GM18517 (cell line): ENCODE measurements at regions not wholly inside any gene's neighbourhood (a gene's known extent, or its start where the extent isn't known, plus 50 kb on each side); places are given as distances from the start of the nearest gene placed in this dataset.

Source experiments
- ATAC-seq: cut with Tn5 transposase; IDR thresholded peaks from one replicate; pipeline ENCODE4 v1.9.1; 2021; ENCODE audit warnings: mild to moderate bottlenecking, moderate library complexity; ENCODE audit not compliant: unreplicated experiment

DNA sequence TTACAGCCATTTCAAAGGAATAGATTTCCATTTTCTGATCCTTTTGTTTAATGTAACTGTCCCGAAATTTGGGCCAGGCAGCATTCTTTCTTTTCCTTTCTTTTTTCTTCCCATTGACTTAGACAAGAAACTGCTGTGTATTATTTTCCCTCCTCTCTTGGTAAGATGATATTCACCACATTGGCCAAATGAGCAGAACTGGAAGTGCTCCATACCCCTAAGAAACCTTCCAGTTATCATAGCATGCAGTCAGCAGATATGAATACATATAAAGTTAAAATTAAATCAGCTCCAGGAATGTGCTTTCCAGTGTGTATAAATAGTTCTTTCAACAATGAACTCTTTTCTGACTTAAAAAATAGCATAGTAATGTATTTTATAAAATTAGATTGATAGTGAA, 168.5 kb upstream of the GAS1 start:
- no peak for ATAC-seq

DNA sequence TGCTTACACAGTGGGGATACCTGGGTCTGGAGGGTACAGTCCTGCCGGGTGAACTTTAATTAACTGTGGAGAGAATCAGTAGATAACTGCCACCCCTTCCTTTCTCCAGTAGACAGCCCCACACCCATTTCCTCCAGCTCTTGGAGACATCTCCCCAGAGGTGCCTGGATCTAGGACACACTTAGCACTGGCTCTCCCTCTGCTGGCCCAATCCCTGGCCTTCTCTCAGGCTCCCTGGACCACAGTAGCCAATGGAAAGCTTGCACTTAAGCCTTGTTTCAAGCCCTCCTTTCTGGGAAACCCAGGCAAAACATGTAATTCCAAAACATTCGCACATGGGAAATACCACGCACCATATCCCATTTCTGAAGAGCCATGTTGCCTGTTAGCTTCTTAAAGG, 169.2 kb upstream of the GAS1 start:
- ATAC-seq: no peak

DNA sequence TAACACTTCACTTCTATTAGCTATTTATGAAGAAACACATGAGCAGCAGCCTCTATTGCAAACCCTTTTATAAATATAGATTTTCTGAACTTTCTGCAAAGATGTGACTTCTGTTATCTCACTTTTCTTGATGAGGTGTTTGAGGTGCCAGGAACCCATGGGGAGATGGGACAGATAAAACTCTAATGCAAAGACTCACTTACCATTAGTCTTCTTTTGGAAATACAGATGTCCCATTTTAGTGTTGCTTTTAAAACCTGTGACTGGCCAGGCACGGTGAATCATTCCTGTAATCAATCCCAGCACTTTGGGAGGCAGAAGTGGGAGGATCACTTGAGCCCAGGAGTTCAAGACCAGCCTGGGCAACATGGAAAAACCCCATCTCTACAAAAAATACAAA, 171.3 kb upstream of the GAS1 start:
- no peak for ATAC-seq

DNA sequence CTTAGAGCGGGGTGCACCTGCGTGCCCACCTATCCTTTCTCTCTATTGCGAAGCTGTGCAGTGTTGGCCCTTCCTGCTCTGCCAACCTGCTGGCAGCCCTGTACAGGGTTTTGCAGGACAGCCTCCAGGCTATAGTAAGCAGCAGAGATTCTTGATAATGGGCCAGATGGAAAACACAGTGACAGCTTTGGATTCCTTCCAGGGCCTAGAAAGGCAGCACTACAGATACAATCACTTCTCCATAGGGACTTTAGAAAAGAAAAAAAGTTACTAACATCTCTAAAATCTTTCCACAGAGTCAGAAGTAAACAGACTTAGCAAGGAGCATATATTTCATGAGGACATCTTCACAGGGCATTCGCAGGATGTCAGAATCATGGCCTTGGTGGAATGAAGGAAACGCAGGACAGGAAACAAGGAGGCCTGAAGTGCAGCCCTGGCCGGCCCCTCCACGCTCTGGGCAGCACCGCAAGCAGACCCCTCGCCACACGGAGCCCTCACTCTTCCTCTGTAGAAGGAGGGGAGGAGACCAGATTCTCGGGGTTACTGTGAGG, 172.1 kb upstream of the GAS1 start:
- ATAC-seq: no peak

DNA sequence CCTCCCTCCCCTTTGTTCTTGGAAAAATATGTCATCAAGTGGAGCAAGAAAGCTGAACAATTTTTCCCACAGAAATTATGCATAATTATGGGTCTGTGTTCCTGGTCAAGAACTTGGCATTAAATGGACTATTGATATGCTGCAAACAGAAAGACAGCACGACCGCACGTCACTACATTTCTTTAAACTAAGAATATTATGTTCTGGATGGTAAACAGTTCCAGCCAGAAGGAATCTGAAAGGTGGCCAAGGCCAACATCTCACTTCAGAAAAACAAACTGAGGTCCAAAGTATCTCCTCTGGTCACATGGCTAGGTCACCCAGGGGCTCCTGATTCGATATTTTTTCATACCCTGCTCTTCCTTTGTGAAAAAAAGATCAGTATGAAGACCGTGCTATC, 173.3 kb upstream of the GAS1 start:
- ATAC-seq: no peak

DNA sequence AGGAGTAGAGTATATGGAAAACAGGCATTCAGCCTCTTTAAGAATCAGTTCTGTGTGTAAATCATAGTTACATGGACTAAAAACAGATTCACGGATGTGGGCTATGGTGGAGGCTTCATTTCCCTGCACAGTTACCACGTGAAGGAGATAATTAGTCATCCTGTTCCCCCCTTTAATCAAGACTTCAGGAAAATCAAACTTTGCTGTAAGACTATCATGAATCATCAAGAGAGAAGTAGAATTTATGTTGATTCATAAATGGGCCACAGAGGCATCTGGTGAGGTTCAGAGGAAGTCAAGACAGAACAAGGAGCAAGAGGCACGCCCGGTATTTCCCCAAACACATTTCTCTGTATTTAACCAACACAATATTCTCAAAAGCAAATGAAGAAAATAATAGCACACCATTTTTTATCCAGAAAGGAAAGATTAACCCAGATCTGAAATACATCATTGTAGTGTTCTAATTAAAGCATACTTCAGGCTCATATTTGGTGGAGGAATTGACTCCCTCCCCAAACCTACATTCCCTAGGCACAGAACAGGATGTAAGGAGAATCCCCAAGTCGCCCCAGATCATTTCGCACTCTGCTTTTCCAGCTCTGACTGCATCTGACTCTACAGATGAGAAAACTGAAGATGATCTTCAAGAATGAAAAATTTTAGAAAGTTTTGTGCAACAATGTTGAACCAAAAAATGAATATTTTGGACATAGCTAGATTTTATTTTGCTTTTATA, 175.8 kb upstream of the GAS1 start:
- no peak for ATAC-seq

DNA sequence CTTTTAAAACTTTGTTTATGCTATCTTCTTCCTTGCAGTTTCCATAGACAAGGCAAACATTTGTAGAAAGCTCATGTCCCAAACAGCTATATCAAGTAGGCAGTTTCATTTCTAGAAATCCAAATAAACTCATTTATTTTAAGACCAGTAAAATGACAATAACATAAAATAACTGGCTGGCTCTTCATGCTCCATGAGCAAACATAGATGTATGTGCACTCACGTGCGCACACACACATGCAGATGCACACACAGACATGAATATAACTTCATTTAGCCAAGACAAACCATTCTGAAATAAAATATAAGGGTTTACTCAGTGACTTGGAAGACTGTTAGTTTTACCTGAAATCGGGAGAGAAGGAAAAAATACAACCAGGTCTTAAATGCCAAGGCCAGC, 176.5 kb upstream of the GAS1 start:
- ATAC-seq: no peak

DNA sequence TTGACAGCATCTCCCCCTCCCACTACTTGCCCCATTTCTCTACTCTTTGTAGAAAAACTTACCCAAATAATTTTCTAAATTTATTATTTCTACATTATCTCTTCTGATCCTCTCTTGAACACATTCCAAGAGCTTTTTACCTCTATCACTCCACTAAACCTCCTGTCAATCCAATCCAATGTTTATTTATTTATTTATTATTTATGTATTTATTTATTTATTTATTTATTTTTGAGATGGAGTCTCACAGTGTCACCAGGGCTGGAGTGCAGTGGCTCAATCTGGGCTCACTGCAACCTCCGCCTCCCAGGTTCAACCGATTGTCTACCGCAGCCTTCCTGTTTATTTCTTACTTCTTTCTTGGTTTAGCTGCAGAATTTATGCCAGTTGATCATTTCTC, 178.5 kb upstream of the GAS1 start:
- no peak for ATAC-seq

DNA sequence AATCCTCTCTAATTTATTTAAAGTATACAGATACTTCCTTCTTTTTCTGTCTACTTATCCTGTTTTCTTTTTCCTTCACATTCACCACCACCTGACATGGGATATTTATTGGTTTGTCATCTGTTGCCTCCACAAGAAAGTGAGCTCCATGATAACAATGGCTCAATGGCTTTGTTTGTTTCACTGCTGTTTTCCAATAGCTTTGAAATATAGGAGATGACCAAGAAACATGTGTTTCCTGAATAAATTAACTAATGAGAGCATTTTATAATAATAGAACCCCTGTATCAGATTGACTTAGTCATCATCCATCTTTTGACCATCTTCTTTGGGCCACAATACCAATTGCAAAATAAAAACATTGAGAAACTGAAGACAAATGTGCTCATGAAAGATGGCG, 180.2 kb upstream of the GAS1 start:
- no peak for ATAC-seq

DNA sequence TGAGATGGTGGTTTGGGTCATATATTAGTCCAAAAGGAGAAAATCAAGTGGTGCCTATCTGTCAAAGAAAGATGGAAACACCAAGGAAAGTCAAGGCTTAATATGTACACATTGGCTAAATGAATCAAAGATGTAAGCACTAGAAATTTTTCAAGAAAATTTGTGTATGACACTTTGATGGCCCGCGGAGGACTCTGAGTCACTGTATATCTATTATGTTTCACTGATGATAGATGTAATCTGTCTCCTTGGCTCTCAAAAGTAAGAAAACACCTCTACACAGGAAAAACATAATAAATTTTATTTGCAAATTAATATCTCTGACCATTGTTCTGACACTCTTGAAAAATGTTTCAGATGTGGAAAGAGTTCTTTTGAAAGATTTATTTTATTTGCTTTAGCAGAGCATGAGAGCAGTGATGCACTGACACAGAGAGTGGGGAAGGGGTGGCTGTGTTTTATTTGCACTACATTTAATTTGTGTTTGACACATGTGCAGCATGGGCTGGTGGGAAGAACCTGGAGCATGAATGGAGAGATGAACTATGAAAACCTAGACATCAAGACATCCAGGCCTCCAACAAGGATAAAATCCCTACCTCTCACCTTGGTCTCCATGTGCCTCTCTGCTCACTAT, 180.8 kb upstream of the GAS1 start:
- ATAC-seq: no peak

DNA sequence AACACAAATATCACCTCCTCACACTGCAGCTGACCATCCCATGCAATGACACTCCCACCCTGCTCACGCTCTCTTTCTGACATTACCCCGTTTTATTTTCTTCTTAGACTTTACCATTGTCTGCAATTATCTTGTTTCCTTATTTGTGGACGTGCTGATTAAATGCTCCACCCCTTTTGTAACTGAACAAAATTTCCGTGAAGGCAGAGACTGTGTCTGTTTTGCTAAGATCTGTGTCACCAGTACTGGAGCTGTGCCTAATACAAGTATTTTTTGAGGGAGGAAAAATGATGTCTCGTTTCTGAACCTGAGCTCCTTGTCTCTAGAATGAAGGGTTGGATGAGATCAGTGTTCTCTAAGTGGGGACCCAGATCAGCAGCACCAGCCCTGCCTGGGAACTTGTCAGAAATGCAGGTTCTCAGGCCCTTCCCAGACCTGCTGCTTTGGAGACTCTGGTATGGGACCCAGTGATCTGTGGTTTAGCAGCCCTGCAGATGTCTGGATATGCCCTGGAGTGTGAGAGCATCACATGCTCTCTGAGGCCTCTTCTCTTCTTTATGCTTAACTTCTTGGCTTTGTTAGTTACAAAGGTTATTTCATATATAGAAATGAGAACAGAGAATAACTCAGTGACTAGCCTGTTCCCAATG, 181.7 kb upstream of the GAS1 start:
- no peak for ATAC-seq

DNA sequence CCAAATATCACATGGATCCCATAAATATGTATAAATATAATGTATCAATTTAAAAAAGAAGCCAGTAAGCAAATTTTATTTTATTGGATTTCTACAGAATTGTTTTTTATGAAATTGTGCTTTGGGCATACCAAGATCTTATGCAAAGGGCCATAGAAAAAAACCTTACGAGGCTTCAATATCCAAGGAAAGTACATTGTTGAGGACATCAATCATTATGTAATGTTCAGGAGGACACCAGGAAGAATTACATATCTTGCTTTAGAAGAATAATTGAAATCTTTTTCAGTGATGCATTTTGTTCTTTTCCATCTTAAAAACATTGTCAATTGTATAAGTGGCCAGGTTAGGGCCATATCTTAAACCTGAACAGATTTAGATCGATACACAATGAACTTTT, 187.8 kb upstream of the GAS1 start:
- ATAC-seq: no peak

DNA sequence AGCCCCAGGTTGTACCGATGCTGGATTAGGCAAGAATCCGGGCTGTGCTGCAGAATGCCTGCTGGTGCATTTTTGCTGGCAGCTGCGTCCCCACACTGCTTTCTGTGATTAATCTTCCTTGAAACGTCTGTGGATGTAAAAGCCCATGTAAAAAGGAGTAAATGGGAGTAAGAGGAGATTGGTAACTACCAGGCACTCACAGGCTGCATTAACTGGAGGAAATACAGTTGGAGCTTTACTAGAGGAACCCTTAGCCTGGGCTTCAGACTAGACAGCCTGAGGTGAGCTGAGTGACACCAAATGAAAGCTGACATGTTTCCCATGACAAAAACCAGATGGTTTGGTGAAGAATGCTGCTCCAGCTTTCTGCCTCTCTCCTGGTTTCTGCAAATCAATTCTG, 190.4 kb upstream of the GAS1 start:
- ATAC-seq: no peak

DNA sequence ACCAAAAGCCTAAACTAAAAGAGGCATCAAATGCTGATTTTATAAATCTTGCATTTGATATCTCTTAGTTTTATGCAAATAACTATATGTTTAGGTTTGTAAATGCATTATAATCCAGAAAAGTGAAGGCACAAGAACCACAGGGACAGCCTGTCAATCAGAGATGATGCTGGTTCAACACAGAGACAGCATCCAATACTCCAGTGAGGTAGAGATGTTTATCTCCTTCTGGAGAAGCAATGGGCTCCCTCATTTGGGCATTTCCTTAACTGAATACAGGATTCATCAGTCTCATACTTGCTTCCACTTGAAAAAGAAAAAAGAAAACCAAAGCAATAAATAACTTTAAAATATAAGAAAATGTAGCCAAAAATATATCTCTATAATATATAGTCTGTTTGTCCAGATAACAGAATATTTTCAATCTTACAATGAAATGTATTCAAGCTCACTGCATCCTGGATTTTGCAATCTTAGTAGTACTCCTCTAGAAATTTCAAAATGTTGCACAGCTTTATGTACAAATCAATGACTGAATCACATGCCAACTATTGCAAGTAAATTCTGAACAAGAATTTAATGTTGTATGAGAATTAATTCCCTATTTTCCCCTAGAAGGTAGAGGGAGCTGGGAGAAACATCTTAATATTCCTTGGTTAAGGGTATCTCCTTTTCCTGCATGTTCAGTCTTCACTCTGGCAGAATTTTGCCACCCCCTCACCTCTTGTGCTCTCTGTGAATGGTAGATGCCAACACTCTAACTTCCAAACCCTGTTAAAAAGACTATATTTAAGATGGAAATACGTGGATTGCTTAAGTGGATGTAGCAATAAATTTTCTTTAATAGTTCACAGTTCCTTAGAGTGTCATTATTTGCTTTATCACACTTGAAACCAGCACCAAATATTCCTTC, 191.1 kb upstream of the GAS1 start:
- ATAC-seq: no peak

DNA sequence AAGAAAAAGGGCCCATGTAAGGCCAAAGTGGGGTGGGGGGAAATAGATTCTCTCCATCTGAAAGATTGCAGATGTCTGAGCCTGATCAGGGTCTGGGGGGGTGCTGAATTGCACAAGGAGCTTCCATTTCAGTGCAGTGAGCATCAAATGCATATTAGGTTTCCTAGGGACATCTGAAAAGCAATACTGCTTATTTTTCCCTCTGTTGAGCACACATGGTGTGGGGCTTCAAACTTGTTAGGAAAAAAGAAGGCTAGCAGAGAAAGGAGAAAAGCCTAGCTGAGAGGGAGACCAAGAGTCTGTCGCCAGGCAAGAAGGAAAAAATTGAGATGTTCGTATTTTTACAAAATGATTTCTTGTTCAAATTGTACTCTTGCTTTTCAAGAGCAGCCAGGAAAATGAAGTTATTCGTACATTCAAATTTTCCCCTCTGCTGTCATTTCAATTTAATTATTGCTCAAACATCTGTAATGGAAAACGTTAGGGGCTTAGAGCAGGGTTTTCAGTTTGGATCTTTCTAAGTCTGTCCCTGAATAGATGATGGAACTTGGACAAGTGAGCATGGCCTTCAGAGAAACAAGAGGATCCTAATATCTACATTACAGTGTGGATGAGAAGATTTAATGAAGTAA, 191.9 kb upstream of the GAS1 start:
- no peak for ATAC-seq

DNA sequence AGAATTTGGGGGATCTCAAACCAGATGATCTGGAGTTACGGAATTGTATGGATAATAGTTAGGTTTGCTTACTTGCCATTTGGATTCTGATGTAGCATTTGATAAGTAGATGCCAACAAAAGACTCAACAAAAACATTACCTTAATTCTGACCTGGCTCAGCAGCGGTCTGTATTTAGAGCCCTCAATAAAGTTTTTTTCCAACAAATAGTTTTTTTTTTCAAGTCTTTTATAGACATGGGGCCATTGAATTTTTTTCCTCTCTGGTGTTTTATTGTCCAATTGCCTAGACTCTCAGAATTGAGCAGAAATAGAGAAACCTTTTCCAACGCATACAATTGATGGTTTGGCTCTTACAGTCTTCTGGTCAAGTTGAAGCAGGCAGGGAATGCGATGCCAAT, 192.8 kb upstream of the GAS1 start:
- ATAC-seq: no peak

DNA sequence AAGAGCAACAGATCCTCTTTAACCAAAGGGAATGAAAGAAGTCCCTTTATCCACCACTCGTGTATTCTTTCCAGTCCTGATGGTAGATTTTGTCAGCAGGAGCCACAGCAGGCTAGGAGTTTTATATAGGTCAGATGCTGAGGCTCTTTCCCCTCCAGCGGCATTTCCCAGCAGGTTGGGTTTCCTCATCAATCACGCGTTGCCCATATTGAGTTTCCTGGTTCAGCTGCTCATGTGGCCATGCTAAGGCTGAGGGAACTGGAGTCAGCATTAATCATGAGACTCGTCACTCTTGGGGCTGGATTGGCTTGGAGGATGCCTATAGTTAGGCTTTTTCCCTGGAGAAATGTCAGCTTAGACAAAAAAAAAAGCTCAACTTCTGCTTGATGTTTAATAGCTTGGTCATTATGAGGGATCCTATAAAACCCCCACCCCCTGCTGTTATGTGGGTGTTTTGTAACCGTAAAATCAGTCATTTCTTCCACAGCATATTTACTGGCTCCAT, 193.4 kb upstream of the GAS1 start:
- ATAC-seq: no peak

DNA sequence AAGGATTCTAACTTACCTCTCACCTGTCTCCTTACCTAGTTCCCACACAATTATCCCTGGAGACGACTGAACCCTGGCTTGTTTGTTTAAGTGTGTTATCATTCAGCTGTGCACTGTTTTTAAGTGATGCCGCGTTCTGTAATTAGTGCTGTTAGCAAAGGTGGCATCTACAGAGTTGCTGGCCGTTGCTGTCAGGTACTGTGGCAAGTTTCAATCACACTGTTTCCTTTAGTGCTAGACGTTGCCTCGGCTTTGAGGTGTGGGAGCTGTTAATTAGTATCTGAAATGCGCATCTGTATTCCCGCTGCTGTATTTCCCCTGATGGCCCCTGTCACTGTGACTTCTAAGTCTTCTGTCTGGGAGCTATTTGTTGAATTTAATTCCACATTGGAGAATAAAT, 193.8 kb upstream of the GAS1 start:
- ATAC-seq: no peak

DNA sequence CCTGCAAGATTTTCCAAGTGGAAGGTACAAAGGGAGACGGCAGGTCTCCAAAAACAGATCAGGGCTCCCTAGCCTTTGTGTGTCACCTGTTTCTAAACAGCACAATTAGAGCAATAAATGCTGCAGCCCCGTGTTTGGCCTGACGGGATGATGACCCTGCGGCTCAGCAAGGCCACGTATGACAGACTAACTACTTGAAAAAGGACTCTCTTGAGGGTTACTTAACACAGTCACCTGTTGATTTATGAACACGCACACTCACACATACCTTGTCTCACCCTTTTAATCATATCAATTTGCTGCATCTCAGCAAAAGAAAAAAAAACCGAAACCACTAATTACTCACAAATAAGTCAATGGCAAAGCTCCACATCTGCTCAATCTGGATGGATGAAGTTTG, 199.6 kb upstream of the GAS1 start:
- ATAC-seq: no peak

DNA sequence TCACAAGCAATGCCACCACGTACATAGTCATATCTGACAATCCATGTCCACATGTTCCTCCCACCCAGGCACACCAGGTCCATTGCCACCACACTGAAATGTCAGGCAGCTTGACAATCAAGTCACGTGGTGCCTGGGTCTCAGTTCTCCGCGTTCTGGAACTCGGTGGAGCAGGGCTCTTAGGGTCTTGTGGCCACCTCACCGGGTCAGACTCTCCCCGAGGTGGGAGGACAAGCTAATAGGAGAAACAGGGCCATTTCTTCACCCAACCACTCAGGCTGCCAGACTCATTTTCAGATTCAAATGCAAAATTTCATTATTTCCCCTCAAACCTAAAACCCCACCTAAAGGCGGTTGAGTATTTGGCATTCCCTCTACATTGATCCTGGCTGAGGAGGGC, 200.5 kb upstream of the GAS1 start:
- ATAC-seq: no peak
